HG03432 (cell line): ENCODE measurements at regions not wholly inside any gene's neighbourhood (a gene's known extent, or its start where the extent isn't known, plus 50 kb on each side); places are given as distances from the start of the nearest gene placed in this dataset.
"Not testable (repeated sequence)": the region's sequence is repeated elsewhere in the genome, so short reads cannot be mapped to it uniquely, and the experiment has no call there.

Experiments
- ATAC-seq: cut with Tn5 transposase; IDR thresholded peaks from one replicate; pipeline ENCODE4 v1.9.1; 2021; ENCODE audit warnings: mild to moderate bottlenecking, moderate library complexity; ENCODE audit not compliant: unreplicated experiment

GRCh38 chr1:113292603-113293255 is 97.6 kb upstream of the MAGI3 start:
- ATAC-seq: no peak

GRCh38 chr1:113293256-113293626 is 97.1 kb upstream of the MAGI3 start:
- no peak for ATAC-seq

- ATAC-seq: no peak
Measured at GRCh38 chr1:113297749-113298148, 92.6 kb upstream of the MAGI3 start.

- ATAC-seq: no peak
Measured at GRCh38 chr1:113298941-113299340, 91.4 kb upstream of the MAGI3 start.

- no peak for ATAC-seq
Measured at GRCh38 chr1:113302636-113303035, 87.7 kb upstream of the MAGI3 start.

GRCh38 chr1:113303267-113303666 is 87.0 kb upstream of the MAGI3 start:
- ATAC-seq: no peak

GRCh38 chr1:113305029-113305428 is 85.3 kb upstream of the MAGI3 start:
- not testable (repeated sequence) for ATAC-seq

- no peak for ATAC-seq
Measured at GRCh38 chr1:113307771-113308445, 82.4 kb upstream of the MAGI3 start.

- not testable (repeated sequence) for ATAC-seq
Measured at GRCh38 chr1:113312651-113313050, 77.7 kb upstream of the MAGI3 start.

GRCh38 chr1:113314600-113314999 is 75.7 kb upstream of the MAGI3 start:
- no peak for ATAC-seq

GRCh38 chr1:113320272-113320671 is 70.0 kb upstream of the MAGI3 start:
- no peak for ATAC-seq

GRCh38 chr1:113320972-113321680 is 69.2 kb upstream of the MAGI3 start:
- ATAC-seq: no peak

GRCh38 chr1:113321771-113322387 is 68.4 kb upstream of the MAGI3 start:
- no peak for ATAC-seq

- ATAC-seq: no peak
Measured at GRCh38 chr1:113322439-113322838, 67.9 kb upstream of the MAGI3 start.

GRCh38 chr1:113325022-113325421 is 65.3 kb upstream of the MAGI3 start:
- ATAC-seq: no peak

- no peak for ATAC-seq
Measured at GRCh38 chr1:113326976-113327375, 63.3 kb upstream of the MAGI3 start.

GRCh38 chr1:113333056-113333455 is 57.3 kb upstream of the MAGI3 start:
- ATAC-seq: no peak

GRCh38 chr1:113340038-113340437 is 50.3 kb upstream of the MAGI3 start:
- ATAC-seq: no peak
